ENCODE measurements at regions not wholly inside any gene's neighbourhood (a gene's known extent, or its start where the extent isn't known, plus 50 kb on each side); places are given as distances from the start of the nearest gene placed in this dataset.

DNA sequence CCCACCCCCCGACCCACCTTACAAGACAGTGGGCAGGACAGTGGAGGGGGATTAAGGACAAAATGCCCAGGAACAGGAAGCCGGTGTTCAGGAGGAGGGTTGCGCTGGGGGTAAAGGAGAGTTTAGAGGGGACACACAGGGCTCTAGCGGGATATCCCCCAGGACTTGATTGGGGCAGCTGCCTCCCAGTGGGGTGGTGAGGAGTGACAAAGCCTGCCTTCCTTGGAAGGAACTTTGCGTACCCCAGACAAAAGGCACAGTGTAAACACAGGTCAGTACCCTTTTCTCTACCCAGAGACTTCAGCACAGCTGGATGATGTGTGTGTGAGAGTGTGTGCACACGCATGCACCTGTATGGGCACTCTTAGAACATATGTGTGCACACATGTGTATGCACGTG lies 51.7 kb upstream of the BCAR3 start:
- no peak for TF ChIP-seq CTCF (IDR thresholded peaks at IDR 0.05)
- TF ChIP-seq POLR2A (IDR thresholded peaks at IDR 0.05): no peak

Measured in heart left ventricle (tissue), 13 donors.